ENCODE measurements at regions not wholly inside any gene's neighbourhood (a gene's known extent, or its start where the extent isn't known, plus 50 kb on each side); places are given as distances from the start of the nearest gene placed in this dataset.

- no peak for DNase-seq
- Histone ChIP-seq H3K27ac (no peak overlapping the region), H3K9me3 (no peaks in the 10 kb centered on the region), H3K4me3 (no peak overlapping the region), H3K36me3 (no peaks in the 10 kb centered on the region), H3K4me1 (peaks cover 0 to 8% (median 2%) of the 10 kb centered on the region in 4 donors), H3K27me3 (no peaks in the 10 kb centered on the region)
- WGBS, 2 donors: 84% methylated on average over 4 of the region's 4 CpGs
- no peak for ATAC-seq (ENCODE audit: low FRiP score in 2 of 2)
- TF ChIP-seq EP300 (IDR thresholded peaks at IDR 0.05) (no peak), CTCF (IDR thresholded peaks at IDR 0.05) (no peak), POLR2A (IDR thresholded peaks at IDR 0.05) (no peak)
Observed at GRCh38 chr13:95432141-95432540, 120.4 kb upstream of the CLDN10 start.

- DNase-seq (peak in 1 of 2 donors; percentile 30), ATAC-seq (ENCODE audit: low FRiP score in 2 of 2) (no peak)
- H3K4me1 ChIP-seq: peaks cover 0 to 13% (median 2%) of the 10 kb centered on the region in 4 donors
- TF ChIP-seq CTCF (IDR thresholded peaks at IDR 0.05) (no peak), EP300 (IDR thresholded peaks at IDR 0.05) (no peak), POLR2AphosphoS5 (IDR thresholded peaks at IDR 0.05) (no peak), POLR2A (IDR thresholded peaks at IDR 0.05) (no peak)
- no peaks in the 10 kb centered on the region for H3K27me3 ChIP-seq
- WGBS, 2 donors: 89 to 94% methylated on average over 21 of the region's 21 CpGs
- no peak overlapping the region for H3K4me3 ChIP-seq
- H3K9me3 ChIP-seq: no peaks in the 10 kb centered on the region
- H3K36me3 ChIP-seq: no peaks in the 10 kb centered on the region
- no peak overlapping the region for H3K27ac ChIP-seq
Observed at GRCh38 chr13:95433537-95433936, 119.0 kb upstream of the CLDN10 start.

GRCh38 chr13:95434111-95434510, 118.4 kb upstream of the CLDN10 start:
- H3K36me3 ChIP-seq: no peaks in the 10 kb centered on the region
- ATAC-seq (ENCODE audit: low FRiP score in 2 of 2) (no peak), DNase-seq (no peak)
- H3K4me3 ChIP-seq: no peak overlapping the region
- H3K9me3 ChIP-seq: no peaks in the 10 kb centered on the region
- H3K27ac ChIP-seq: no peak overlapping the region
- H3K4me1 ChIP-seq: peaks cover 0 to 15% (median 2%) of the 10 kb centered on the region in 4 donors
- TF ChIP-seq CTCF (IDR thresholded peaks at IDR 0.05) (no peak), POLR2A (IDR thresholded peaks at IDR 0.05) (no peak), POLR2AphosphoS5 (IDR thresholded peaks at IDR 0.05) (no peak), EP300 (IDR thresholded peaks at IDR 0.05) (no peak)
- H3K27me3 ChIP-seq: no peaks in the 10 kb centered on the region

GRCh38 chr13:95437561-95437960, 115.0 kb upstream of the CLDN10 start:
- H3K9me3 ChIP-seq: no peaks in the 10 kb centered on the region
- H3K27me3 ChIP-seq: no peaks in the 10 kb centered on the region
- 80 to 88% methylated on average over 7 of the region's 7 CpGs for WGBS, 2 donors
- ATAC-seq (ENCODE audit: low FRiP score in 2 of 2): no peak
- H3K4me1 ChIP-seq: peaks cover 0 to 7% (median 0%) of the 10 kb centered on the region in 4 donors
- no peaks in the 10 kb centered on the region for H3K36me3 ChIP-seq
- no peak for DNase-seq
- TF ChIP-seq POLR2A (IDR thresholded peaks at IDR 0.05) (no peak), CTCF (IDR thresholded peaks at IDR 0.05) (no peak), EP300 (IDR thresholded peaks at IDR 0.05) (no peak), POLR2AphosphoS5 (IDR thresholded peaks at IDR 0.05) (no peak)
- no peak overlapping the region for H3K4me3 ChIP-seq
- no peak overlapping the region for H3K27ac ChIP-seq

- H3K36me3 ChIP-seq: no peaks in the 10 kb centered on the region
- H3K27ac ChIP-seq: no peak overlapping the region
- ATAC-seq (ENCODE audit: low FRiP score in 2 of 2): no peak
- H3K4me1 ChIP-seq: peaks cover 0 to 7% (median 0%) of the 10 kb centered on the region in 4 donors
- no peak for TF ChIP-seq POLR2A (IDR thresholded peaks at IDR 0.05)
- TF ChIP-seq POLR2AphosphoS5 (IDR thresholded peaks at IDR 0.05): peak in 1 of 2 donors; percentile 42
- peak in 2 of 4 donors; percentile 52 to 57 for TF ChIP-seq EP300 (IDR thresholded peaks at IDR 0.05)
- no peaks in the 10 kb centered on the region for H3K27me3 ChIP-seq
- WGBS, 2 donors: 17 to 33% methylated on average over 1 of the region's 1 CpG
- DNase-seq: no peak
- no peak overlapping the region for H3K4me3 ChIP-seq
- no peaks in the 10 kb centered on the region for H3K9me3 ChIP-seq
Observed at GRCh38 chr13:95438297-95438696, 114.2 kb upstream of the CLDN10 start.

All from upper lobe of left lung (tissue), 6 donors.